SK-N-SH (cell line): ENCODE measurements at regions not wholly inside any gene's neighbourhood (a gene's known extent, or its start where the extent isn't known, plus 50 kb on each side); places are given as distances from the start of the nearest gene placed in this dataset.

Experiments used
- CTCF ChIA-PET: fragments of 300-600, 350-600 bp; formaldehyde crosslinking; extraction: SDS; loops from one replicate; lab custom pipeline; 2021; lab: Yijun Ruan, JAX
- POLR2A ChIA-PET: fragments of 350-600 bp; sonication (Branson Sonifier 250); formaldehyde crosslinking; extraction: SDS; loops from one replicate; lab custom pipeline; 2020; ENCODE audit warnings: antibody characterized with exemption, inconsistent platforms; lab: Yijun Ruan, JAX
- DNase-seq: peaks from one replicate; pipeline ENCODE4 v3.0.0; 2012
- H2AFZ ChIP-seq: fragments of 200-600 bp; sonication (generic); 2 replicates; pipeline ENCODE4 v1.8.1; 2016; ENCODE audit warnings: antibody characterized with exemption, mild to moderate bottlenecking, low read depth
- H3F3A ChIP-seq: fragments of 200-600 bp; sonication (generic); replicated peaks from 2 replicates; pipeline ENCODE3; 2016; ENCODE audit warnings: antibody characterized with exemption, mild to moderate bottlenecking; ENCODE audit not compliant: insufficient read depth
- H3K27ac ChIP-seq, 2 experiments: fragments of 200-500 bp in 1 of 2; fragments of 200-600 bp in 1 of 2; sonication (Bioruptor generic) in 1 of 2; sonication (generic), shearing (Covaris generic) in 1 of 2; 2 replicates each; pipeline versions ENCODE4 v1.5.1 to v1.6.1; 2014 to 2016; ENCODE audit warnings: low read depth in 2 of 2, inconsistent platforms in 1 of 2, low read length in 1 of 2, mild to moderate bottlenecking in 1 of 2, mixed read lengths in 1 of 2
- H3K27me3 ChIP-seq: fragments of 200-600 bp; sonication (generic), shearing (Covaris generic); 2 replicates; pipeline ENCODE4 v1.6.1; 2016; ENCODE audit warnings: mixed run types; ENCODE audit not compliant: insufficient read depth
- H3K36me3 ChIP-seq, 2 experiments: fragments of 200-500 bp in 1 of 2; fragments of 200-600 bp in 1 of 2; sonication (Bioruptor generic) in 1 of 2; sonication (generic) in 1 of 2; replicated peaks in 1 of 2; 2 replicates each; pipeline versions ENCODE3 to v1.5.1; 2014 to 2016; ENCODE audit warnings: low read length in 1 of 2, mild to moderate bottlenecking in 1 of 2; ENCODE audit not compliant: insufficient read depth in 2 of 2, control insufficient read depth in 1 of 2
- H3K4me1 ChIP-seq, 2 experiments: fragments of 200-500 bp in 1 of 2; fragments of 200-600 bp in 1 of 2; sonication (Bioruptor generic) in 1 of 2; sonication (generic), shearing (Covaris generic) in 1 of 2; 2 replicates each; pipeline versions ENCODE4 v1.5.1 to v1.6.1; 2014 to 2016; ENCODE audit warnings: low read depth in 1 of 2, low read length in 1 of 2, mixed run types in 1 of 2; ENCODE audit not compliant: insufficient read depth in 2 of 2, control insufficient read depth in 1 of 2
- H3K4me2 ChIP-seq: fragments of 200-600 bp; sonication (generic), shearing (Covaris generic); 2 replicates; pipeline ENCODE4 v1.6.1; 2017; ENCODE audit warnings: mixed run types
- H3K4me3 ChIP-seq, 2 experiments: fragments of 200-500 bp in 1 of 2; fragments of 200-600 bp in 1 of 2; sonication (Bioruptor generic) in 1 of 2; sonication (generic), shearing (Covaris generic) in 1 of 2; 2 replicates each; pipeline versions ENCODE4 v1.5.1 to v1.8.1; 2014 to 2016; ENCODE audit warnings: low read depth in 2 of 2, inconsistent platforms in 1 of 2, low read length in 1 of 2, mild to moderate bottlenecking in 1 of 2, mixed read lengths in 1 of 2, moderate library complexity in 1 of 2
- H3K79me2 ChIP-seq: fragments of 200-600 bp; sonication (generic); 2 replicates; pipeline ENCODE4 v1.8.1; 2017; ENCODE audit warnings: mild to moderate bottlenecking; ENCODE audit not compliant: insufficient read depth
- H3K9ac ChIP-seq: fragments of 200-600 bp; sonication (generic); 2 replicates; pipeline ENCODE4 v1.6.1; 2017; ENCODE audit warnings: mixed run types
- H3K9me2 ChIP-seq: fragments of 200-600 bp; sonication (generic); 2 replicates; pipeline ENCODE4 v1.6.1; 2017; ENCODE audit warnings: mixed run types
- H3K9me3 ChIP-seq: fragments of 200-600 bp; sonication (generic); 2 replicates; pipeline ENCODE4 v1.6.1; 2017; ENCODE audit warnings: mixed run types, mild to moderate bottlenecking, moderate library complexity
- H4K20me1 ChIP-seq: fragments of 200-600 bp; sonication (generic); 2 replicates; pipeline ENCODE4 v1.6.1; 2017; ENCODE audit warnings: mild to moderate bottlenecking, mixed run types; ENCODE audit not compliant: insufficient read depth
- FOXJ3 ChIP-seq: sonication (generic); formaldehyde crosslinking; IDR thresholded peaks from 2 replicates; pipeline ENCODE4 v1.5.1; 2020; ENCODE audit warnings: mild to moderate bottlenecking, missing genetic modification reagents
- NRF1 ChIP-seq: IDR thresholded peaks from 2 replicates; pipeline ENCODE4 v1.6.1; 2012; ENCODE audit warnings: low read depth, mild to moderate bottlenecking, low read length
- SMC3 ChIP-seq: IDR thresholded peaks from 2 replicates; pipeline ENCODE4 v1.6.1; 2012; ENCODE audit warnings: low read depth, low read length, improper control_type of control experiment
- TCF12 ChIP-seq: IDR thresholded peaks from 2 replicates; pipeline ENCODE4 v1.4.0; 2012
- TEAD4 ChIP-seq: IDR thresholded peaks from 2 replicates; pipeline ENCODE4 v1.4.0; 2012; ENCODE audit warnings: mild to moderate bottlenecking, borderline replicate concordance; ENCODE audit not compliant: insufficient read depth
- WGBS: methylation state at CpG from one replicate; pipeline ENCODE4 v1.1.6; 2017; ENCODE audit warnings: low lambda C conversion rate; 5-methylcytosine and 5-hydroxymethylcytosine counted together
- TF ChIP-seq, protein P1 (sequence below): fragments of 200-600 bp; sonication (generic); IDR thresholded peaks from 2 replicates; pipeline ENCODE4 v1.6.1; 2017; ENCODE audit warnings: antibody characterized with exemption, mild to moderate bottlenecking, moderate library complexity
- TF ChIP-seq, protein P2 (sequence below): IDR thresholded peaks from 2 replicates; pipeline ENCODE4 v1.4.0; 2012; ENCODE audit warnings: low read depth, borderline replicate concordance
- TF ChIP-seq, protein P3 (sequence below): IDR thresholded peaks from 2 replicates; pipeline ENCODE4; 2012
- TF ChIP-seq, protein P4 (sequence below): IDR thresholded peaks from 2 replicates; pipeline ENCODE4 v1.4.0; 2012; ENCODE audit warnings: low read depth, borderline replicate concordance
- TF ChIP-seq, protein P5 (sequence below): IDR thresholded peaks from 2 replicates; pipeline ENCODE4 v1.4.0; 2012; ENCODE audit warnings: low read depth

DNA sequence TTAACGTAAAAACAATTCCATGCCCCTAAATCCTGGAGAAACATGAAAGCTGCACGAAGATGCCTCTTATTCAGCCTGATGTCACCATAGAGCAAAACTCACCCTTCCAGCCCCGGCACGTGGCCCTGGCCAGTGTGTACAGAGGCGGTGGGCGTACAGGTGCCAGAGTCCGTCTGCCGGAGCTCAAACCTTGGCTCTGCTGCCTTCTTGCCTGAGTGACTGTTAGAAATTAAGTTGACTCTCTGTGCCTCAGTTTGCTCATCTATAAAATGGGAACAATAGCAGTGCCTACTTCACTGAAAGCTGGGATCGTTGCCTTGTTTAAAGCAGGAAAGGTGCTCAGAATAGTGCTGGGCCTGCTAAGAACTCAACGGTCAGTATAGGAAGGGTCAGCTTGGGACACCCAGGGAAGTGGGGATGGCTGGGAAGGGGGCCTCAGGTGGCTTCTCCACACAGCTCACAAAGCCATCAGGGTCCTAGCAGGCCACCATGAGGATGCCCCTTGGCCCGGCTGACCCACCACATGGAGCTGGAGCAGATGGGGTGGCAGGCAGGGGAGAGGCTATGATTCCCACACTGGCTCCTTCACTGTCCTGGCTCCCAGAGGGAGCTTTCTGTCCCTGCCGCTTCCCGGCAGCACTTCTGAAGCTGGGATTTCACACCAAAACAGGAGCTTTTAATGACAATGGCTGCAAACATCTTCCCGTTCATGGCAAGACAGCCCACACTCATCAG, 237.2 kb downstream of the NPHP4 start:
- CTCF ChIA-PET: interaction anchor here (0.8 to 2.6 kb wide), 7 partner anchors 9 to 1099 kb away, joined by 3 to 26 read pairs (median 3); no protein-coding TSS in a partner anchor
- H2AFZ ChIP-seq: no peak overlapping the region
- TF ChIP-seq, protein P1, sequence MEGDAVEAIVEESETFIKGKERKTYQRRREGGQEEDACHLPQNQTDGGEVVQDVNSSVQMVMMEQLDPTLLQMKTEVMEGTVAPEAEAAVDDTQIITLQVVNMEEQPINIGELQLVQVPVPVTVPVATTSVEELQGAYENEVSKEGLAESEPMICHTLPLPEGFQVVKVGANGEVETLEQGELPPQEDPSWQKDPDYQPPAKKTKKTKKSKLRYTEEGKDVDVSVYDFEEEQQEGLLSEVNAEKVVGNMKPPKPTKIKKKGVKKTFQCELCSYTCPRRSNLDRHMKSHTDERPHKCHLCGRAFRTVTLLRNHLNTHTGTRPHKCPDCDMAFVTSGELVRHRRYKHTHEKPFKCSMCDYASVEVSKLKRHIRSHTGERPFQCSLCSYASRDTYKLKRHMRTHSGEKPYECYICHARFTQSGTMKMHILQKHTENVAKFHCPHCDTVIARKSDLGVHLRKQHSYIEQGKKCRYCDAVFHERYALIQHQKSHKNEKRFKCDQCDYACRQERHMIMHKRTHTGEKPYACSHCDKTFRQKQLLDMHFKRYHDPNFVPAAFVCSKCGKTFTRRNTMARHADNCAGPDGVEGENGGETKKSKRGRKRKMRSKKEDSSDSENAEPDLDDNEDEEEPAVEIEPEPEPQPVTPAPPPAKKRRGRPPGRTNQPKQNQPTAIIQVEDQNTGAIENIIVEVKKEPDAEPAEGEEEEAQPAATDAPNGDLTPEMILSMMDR: no peak
- TF ChIP-seq, protein P2, sequence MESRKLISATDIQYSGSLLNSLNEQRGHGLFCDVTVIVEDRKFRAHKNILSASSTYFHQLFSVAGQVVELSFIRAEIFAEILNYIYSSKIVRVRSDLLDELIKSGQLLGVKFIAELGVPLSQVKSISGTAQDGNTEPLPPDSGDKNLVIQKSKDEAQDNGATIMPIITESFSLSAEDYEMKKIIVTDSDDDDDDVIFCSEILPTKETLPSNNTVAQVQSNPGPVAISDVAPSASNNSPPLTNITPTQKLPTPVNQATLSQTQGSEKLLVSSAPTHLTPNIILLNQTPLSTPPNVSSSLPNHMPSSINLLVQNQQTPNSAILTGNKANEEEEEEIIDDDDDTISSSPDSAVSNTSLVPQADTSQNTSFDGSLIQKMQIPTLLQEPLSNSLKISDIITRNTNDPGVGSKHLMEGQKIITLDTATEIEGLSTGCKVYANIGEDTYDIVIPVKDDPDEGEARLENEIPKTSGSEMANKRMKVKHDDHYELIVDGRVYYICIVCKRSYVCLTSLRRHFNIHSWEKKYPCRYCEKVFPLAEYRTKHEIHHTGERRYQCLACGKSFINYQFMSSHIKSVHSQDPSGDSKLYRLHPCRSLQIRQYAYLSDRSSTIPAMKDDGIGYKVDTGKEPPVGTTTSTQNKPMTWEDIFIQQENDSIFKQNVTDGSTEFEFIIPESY: no peak
- TF ChIP-seq FOXJ3: no peak
- TF ChIP-seq, protein P3, sequence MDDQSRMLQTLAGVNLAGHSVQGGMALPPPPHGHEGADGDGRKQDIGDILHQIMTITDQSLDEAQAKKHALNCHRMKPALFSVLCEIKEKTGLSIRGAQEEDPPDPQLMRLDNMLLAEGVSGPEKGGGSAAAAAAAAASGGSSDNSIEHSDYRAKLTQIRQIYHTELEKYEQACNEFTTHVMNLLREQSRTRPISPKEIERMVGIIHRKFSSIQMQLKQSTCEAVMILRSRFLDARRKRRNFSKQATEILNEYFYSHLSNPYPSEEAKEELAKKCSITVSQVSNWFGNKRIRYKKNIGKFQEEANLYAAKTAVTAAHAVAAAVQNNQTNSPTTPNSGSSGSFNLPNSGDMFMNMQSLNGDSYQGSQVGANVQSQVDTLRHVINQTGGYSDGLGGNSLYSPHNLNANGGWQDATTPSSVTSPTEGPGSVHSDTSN: no peak

DNA sequence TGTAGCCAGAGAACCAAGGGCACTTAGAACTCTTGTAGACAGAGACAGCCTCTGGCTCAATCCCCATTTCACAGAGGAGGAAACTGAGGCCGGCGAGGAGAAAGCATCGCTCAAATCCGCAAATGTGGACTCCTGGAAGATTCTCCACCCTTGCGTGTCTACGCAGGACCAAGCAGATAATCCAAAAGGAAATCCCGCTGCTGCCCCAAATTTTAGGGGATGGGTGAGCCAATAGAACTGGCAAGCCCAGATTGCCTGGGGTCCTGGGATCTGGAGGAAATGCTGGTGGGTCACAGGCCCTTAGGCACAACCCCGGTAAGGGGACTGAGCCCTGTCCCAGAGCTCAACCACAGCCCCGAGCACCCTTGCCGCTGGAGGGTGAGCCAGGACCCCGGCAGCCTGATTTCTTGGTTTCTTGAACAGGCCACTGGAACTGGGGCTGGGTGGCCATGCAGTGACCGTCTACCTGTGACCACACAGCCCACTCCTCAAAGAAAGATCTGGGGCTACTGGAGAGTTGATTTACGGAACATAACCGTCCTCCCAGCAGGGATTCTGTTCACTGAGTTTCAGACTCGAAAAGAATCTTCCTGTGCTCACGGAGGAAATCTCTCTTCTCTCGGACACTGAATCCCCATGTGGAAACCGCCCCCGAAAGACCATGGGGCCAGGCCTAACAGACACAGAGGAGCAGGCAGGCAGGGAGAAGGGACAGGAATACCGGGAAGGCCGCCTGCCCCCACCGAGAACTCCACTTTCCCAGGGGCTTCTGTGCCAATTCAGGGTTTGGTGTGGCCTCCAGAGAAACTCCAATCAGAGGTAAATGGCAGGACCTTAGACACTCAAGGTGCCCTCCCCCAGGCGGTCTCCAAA, 238.4 kb downstream of the NPHP4 start:
- Histone ChIP-seq H3F3A (no peaks in the 10 kb centered on the region), H3K36me3 (no peaks in the 10 kb centered on the region), H3K9ac (no peak overlapping the region), H3K4me3 (no peak overlapping the region), H3K27ac (no peak overlapping the region), H2AFZ (no peak overlapping the region), H3K4me1 (peaks cover 0 to 11% of the 10 kb centered on the region in 2 experiments; a peak in 1 of 4 replicates), H3K4me2 (no peak overlapping the region), H3K27me3 (no peaks in the 10 kb centered on the region), H4K20me1 (no peaks in the 10 kb centered on the region), H3K79me2 (no peaks in the 10 kb centered on the region), H3K9me2 (no peaks in the 10 kb centered on the region), H3K9me3 (no peaks in the 10 kb centered on the region)
- no peak for DNase-seq
- TF ChIP-seq TEAD4 (no peak), SMC3 (no peak), TCF12 (no peak), NRF1 (no peak)
- TF ChIP-seq, protein P4, sequence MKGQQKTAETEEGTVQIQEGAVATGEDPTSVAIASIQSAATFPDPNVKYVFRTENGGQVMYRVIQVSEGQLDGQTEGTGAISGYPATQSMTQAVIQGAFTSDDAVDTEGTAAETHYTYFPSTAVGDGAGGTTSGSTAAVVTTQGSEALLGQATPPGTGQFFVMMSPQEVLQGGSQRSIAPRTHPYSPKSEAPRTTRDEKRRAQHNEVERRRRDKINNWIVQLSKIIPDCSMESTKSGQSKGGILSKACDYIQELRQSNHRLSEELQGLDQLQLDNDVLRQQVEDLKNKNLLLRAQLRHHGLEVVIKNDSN: no peak
- TF ChIP-seq, protein P5, sequence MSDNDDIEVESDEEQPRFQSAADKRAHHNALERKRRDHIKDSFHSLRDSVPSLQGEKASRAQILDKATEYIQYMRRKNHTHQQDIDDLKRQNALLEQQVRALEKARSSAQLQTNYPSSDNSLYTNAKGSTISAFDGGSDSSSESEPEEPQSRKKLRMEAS: no peak
- ChIA-PET CTCF (interaction anchor here (0.7 to 3.7 kb wide), 9 partner anchors 8 to 1098 kb away, joined by 3 to 26 read pairs (median 4); partner anchors contain the start of gene AJAP1), POLR2A (no interaction called here)
- WGBS: 41% methylated on average over 17 of the region's 23 CpGs

More for the DNA sequence above, 237.2 kb downstream of the NPHP4 start:
- Histone ChIP-seq H3F3A (no peaks in the 10 kb centered on the region), H3K4me3 (no peak overlapping the region), H3K4me1 (peaks cover 0 to 11% of the 10 kb centered on the region in 2 experiments; a peak in 1 of 4 replicates), H3K27me3 (no peaks in the 10 kb centered on the region), H3K9me2 (no peaks in the 10 kb centered on the region), H3K4me2 (no peak overlapping the region), H3K9ac (no peak overlapping the region), H3K36me3 (no peaks in the 10 kb centered on the region), H4K20me1 (no peaks in the 10 kb centered on the region), H3K27ac (no peak overlapping the region), H3K79me2 (no peaks in the 10 kb centered on the region), H3K9me3 (no peaks in the 10 kb centered on the region)
- no peak for DNase-seq
- POLR2A ChIA-PET: no interaction called here
- 58% methylated on average over 11 of the region's 14 CpGs for WGBS
